Left cardiac atrium (tissue), 4 donors: ENCODE measurements at regions not wholly inside any gene's neighbourhood (a gene's known extent, or its start where the extent isn't known, plus 50 kb on each side); places are given as distances from the start of the nearest gene placed in this dataset.

Experiments
- ATAC-seq, 2 donors: fragments of 200-7000 bp; cut with Tn5 transposase; one replicate each; pipeline ENCODE4 v1.9.1; 2020; ENCODE audit warnings: mild to moderate bottlenecking in 2 of 2, moderate library complexity in 2 of 2
- DNase-seq: peaks from one replicate; pipeline ENCODE4 v3.0.0-alpha.2; 2020
- intact Hi-C, 2 donors: fragments of 100-400 bp; cut with DNase I; formaldehyde crosslinking; loops; one replicate each; pipeline versions ENCODE4 v1.14.1 to v1.15.1; 2022 to 2023
- donor health status: DM: no; HTN: yes; CAD: no.
- donor health status: DM: no; HTN: yes; CAD: no; lungs with severe emphysema.
- donor health status: DM: yes; HTN: yes; CAD: no.
- donor health status: Dilated cardiomyopathy.

- intact Hi-C loops: no loop called here
- DNase-seq (no peak), ATAC-seq (no peak)
Observed at GRCh38 chr13:112325142-112325808, 50.9 kb upstream of the SPACA7 start.

DNA sequence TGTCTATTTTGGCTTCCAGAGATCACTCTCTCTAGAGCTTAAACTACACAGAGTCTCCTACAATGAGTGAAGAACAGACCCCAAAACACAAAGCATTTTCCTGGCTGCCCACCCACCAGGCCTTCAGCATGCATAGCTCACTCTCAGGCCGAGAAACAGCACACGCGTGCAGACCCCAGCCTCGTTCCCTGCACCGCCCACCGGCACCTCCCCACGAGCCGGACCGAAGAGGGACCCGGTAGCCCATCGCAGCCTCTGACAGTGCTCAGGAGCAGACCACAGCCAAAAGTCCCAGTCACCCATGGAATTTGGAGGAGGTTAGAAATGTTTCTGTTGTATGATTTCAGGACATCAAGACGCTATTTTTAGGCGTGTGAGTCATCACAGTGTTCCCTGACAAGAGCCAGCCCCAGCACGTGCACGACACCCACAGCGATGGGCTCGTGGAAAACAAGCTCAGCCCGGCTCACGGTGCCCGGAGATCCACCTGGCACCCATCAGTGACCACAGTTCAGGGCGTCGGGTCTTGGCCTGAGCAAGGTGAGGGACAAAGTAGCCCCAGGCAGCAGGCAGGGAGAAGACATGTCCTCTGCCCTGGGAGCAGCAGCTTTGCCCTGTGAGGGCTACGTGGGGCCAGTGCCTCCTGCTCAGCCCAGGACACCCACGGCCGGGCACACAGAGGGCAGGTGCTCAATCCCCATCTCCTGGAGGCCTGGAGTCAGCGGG, 50.1 kb upstream of the SPACA7 start:
- DNase-seq (no peak), ATAC-seq (peak in 1 of 2 donors; percentile 25)
- intact Hi-C loops: no loop called here
